ENCODE measurements at regions not wholly inside any gene's neighbourhood (a gene's known extent, or its start where the extent isn't known, plus 50 kb on each side); places are given as distances from the start of the nearest gene placed in this dataset.

- no peak overlapping the region for H3K9ac ChIP-seq (ENCODE audit: low read depth, low read length)
- no peak overlapping the region for H3K27ac ChIP-seq (ENCODE audit: low read length)
- ATAC-seq (ENCODE audit: insufficient read depth, low read depth): no peak
- no peak overlapping the region for H3K4me2 ChIP-seq (ENCODE audit: insufficient read depth, low read length)
- no peaks in the 10 kb centered on the region for H3K79me2 ChIP-seq (ENCODE audit: insufficient read depth, low read length)
- no peaks in the 10 kb centered on the region for H3K27me3 ChIP-seq (ENCODE audit: insufficient read depth, low read length, poor library complexity)
- H4K20me1 ChIP-seq (ENCODE audit: insufficient read depth, low read length): no peaks in the 10 kb centered on the region
- no peaks in the 10 kb centered on the region for H3K9me3 ChIP-seq (ENCODE audit: insufficient read depth, low read length, severe bottlenecking)
- H3K4me1 ChIP-seq (ENCODE audit: insufficient read depth, low read length): no peaks in the 10 kb centered on the region
- no peak for DNase-seq
- TF ChIP-seq EZH2 (IDR thresholded peaks at IDR 0.05; ENCODE audit: borderline replicate concordance, low read depth, low read length, severe bottlenecking) (no peak), CTCF (IDR thresholded peaks at IDR 0.05; ENCODE audit: borderline replicate concordance, extremely low read depth, low read length, poor library complexity, severe bottlenecking) (no peak)
- H3K4me3 ChIP-seq (ENCODE audit: low read depth in 1 of 2, low read length in 2 of 2): no peak overlapping the region
- H2AFZ ChIP-seq (ENCODE audit: low read depth, low read length): peak overlapping the region; percentile 7; the same call in 1 of the 2 replicates
- no peaks in the 10 kb centered on the region for H3K36me3 ChIP-seq (ENCODE audit: insufficient read depth, low read length)
Measured at GRCh38 chr2:12089496-12089895, 343.1 kb downstream of the LPIN1 start.

- H4K20me1 ChIP-seq (ENCODE audit: insufficient read depth, low read length): no peaks in the 10 kb centered on the region
- DNase-seq (no peak), ATAC-seq (ENCODE audit: insufficient read depth, low read depth) (no peak)
- no peak overlapping the region for H3K27ac ChIP-seq (ENCODE audit: low read length)
- no peaks in the 10 kb centered on the region for H3K79me2 ChIP-seq (ENCODE audit: insufficient read depth, low read length)
- H3K36me3 ChIP-seq (ENCODE audit: insufficient read depth, low read length): no peaks in the 10 kb centered on the region
- H3K4me1 ChIP-seq (ENCODE audit: insufficient read depth, low read length): no peaks in the 10 kb centered on the region
- H3K27me3 ChIP-seq (ENCODE audit: insufficient read depth, low read length, poor library complexity): no peaks in the 10 kb centered on the region
- no peak overlapping the region for H2AFZ ChIP-seq (ENCODE audit: low read depth, low read length)
- H3K4me2 ChIP-seq (ENCODE audit: insufficient read depth, low read length): no peak overlapping the region
- H3K9me3 ChIP-seq (ENCODE audit: insufficient read depth, low read length, severe bottlenecking): no peaks in the 10 kb centered on the region
- no peak overlapping the region for H3K4me3 ChIP-seq (ENCODE audit: low read depth in 1 of 2, low read length in 2 of 2)
- TF ChIP-seq CTCF (IDR thresholded peaks at IDR 0.05; ENCODE audit: borderline replicate concordance, extremely low read depth, low read length, poor library complexity, severe bottlenecking): no peak
- TF ChIP-seq EZH2 (IDR thresholded peaks at IDR 0.05; ENCODE audit: borderline replicate concordance, low read depth, low read length, severe bottlenecking): no peak
- no peak overlapping the region for H3K9ac ChIP-seq (ENCODE audit: low read depth, low read length)
Measured at GRCh38 chr2:12090072-12090471, 343.6 kb downstream of the LPIN1 start.

GRCh38 chr2:12090590-12090989, 344.2 kb downstream of the LPIN1 start:
- Histone ChIP-seq H2AFZ (ENCODE audit: low read depth, low read length) (no peak overlapping the region), H3K36me3 (ENCODE audit: insufficient read depth, low read length) (no peaks in the 10 kb centered on the region), H3K79me2 (ENCODE audit: insufficient read depth, low read length) (no peaks in the 10 kb centered on the region), H3K27me3 (ENCODE audit: insufficient read depth, low read length, poor library complexity) (no peaks in the 10 kb centered on the region), H3K9ac (ENCODE audit: low read depth, low read length) (no peak overlapping the region), H3K27ac (ENCODE audit: low read length) (no peak overlapping the region), H3K4me1 (ENCODE audit: insufficient read depth, low read length) (no peaks in the 10 kb centered on the region), H3K4me3 (ENCODE audit: low read depth in 1 of 2, low read length in 2 of 2) (no peak overlapping the region), H3K9me3 (ENCODE audit: insufficient read depth, low read length, severe bottlenecking) (no peaks in the 10 kb centered on the region), H3K4me2 (ENCODE audit: insufficient read depth, low read length) (no peak overlapping the region), H4K20me1 (ENCODE audit: insufficient read depth, low read length) (no peaks in the 10 kb centered on the region)
- ATAC-seq (ENCODE audit: insufficient read depth, low read depth) (no peak), DNase-seq (no peak)
- TF ChIP-seq CTCF (IDR thresholded peaks at IDR 0.05; ENCODE audit: borderline replicate concordance, extremely low read depth, low read length, poor library complexity, severe bottlenecking) (no peak), EZH2 (IDR thresholded peaks at IDR 0.05; ENCODE audit: borderline replicate concordance, low read depth, low read length, severe bottlenecking) (no peak)
